AG04450 (cell line): ENCODE measurements at regions not wholly inside any gene's neighbourhood (a gene's known extent, or its start where the extent isn't known, plus 50 kb on each side); places are given as distances from the start of the nearest gene placed in this dataset.
A peak's percentile ranks its signal among the peaks of the same experiment; 100 is the strongest.

Experiments used
- CTCF ChIA-PET: fragments of 300-600, 350-600 bp; formaldehyde crosslinking; extraction: SDS; loops from one replicate; lab custom pipeline; 2022; ENCODE audit warnings: antibody characterized with exemption, inconsistent platforms; lab: Charles Lee
- POLR2A ChIA-PET: fragments of 350-600 bp; formaldehyde crosslinking; extraction: SDS; loops from one replicate; lab custom pipeline; 2021; ENCODE audit warnings: antibody characterized with exemption, inconsistent platforms; lab: Yijun Ruan, JAX
- DNase-seq: peaks from one replicate; pipeline ENCODE4 v3.0.0-alpha.2; 2011; ENCODE audit warnings: low read depth, low spot score
- H3K27ac ChIP-seq: one replicate; pipeline ENCODE4 v1.5.1; 2012; ENCODE audit warnings: low read depth, low read length, control low read depth
- H3K27me3 ChIP-seq: one replicate; pipeline ENCODE4 v1.6.0; 2012; ENCODE audit warnings: low read length; ENCODE audit not compliant: control insufficient read depth, insufficient read depth
- H3K4me3 ChIP-seq: 2 replicates; pipeline ENCODE4 v1.5.1; 2011; ENCODE audit warnings: mild to moderate bottlenecking, low read depth, low read length, control low read depth
- H3K9me3 ChIP-seq: 2 replicates; pipeline ENCODE4 v1.5.1; 2012; ENCODE audit warnings: low read length; ENCODE audit not compliant: control insufficient read depth, insufficient read depth
- CTCF ChIP-seq: IDR thresholded peaks from 2 replicates; pipeline ENCODE4 v1.5.1; 2011; ENCODE audit warnings: low read depth, low read length, control low read depth, inconsistent platforms

DNA sequence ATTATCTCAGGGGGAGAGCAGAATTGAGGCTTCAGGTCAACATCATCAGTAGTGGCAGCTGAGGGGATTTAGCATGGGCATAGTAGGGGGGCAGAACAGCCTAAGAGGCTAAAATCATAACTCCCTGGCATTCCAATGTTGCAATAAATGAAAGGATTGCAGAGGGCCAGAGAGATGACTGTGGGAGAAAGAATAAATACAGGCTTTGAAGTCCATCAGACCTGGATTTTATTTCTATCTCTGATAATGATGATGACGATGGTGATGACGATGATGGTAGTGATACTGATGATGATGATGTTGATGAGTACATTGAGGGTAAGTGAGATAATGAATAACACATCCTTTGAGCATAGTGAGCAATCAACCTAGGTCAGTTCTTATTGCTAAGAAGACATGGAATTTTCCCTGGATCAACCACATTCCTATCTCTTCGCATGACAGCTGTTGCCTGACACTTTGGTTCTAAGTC, 107.4 kb upstream of the CDH11 start:
- H3K4me3 ChIP-seq: no peak overlapping the region
- H3K27ac ChIP-seq: no peak overlapping the region
- no peak for TF ChIP-seq CTCF
- DNase-seq: peak; percentile 3
- ChIA-PET CTCF (no interaction called here), POLR2A (no interaction called here)
- no peaks in the 10 kb centered on the region for H3K9me3 ChIP-seq
- H3K27me3 ChIP-seq: peaks cover 2% of the 10 kb centered on the region

DNA sequence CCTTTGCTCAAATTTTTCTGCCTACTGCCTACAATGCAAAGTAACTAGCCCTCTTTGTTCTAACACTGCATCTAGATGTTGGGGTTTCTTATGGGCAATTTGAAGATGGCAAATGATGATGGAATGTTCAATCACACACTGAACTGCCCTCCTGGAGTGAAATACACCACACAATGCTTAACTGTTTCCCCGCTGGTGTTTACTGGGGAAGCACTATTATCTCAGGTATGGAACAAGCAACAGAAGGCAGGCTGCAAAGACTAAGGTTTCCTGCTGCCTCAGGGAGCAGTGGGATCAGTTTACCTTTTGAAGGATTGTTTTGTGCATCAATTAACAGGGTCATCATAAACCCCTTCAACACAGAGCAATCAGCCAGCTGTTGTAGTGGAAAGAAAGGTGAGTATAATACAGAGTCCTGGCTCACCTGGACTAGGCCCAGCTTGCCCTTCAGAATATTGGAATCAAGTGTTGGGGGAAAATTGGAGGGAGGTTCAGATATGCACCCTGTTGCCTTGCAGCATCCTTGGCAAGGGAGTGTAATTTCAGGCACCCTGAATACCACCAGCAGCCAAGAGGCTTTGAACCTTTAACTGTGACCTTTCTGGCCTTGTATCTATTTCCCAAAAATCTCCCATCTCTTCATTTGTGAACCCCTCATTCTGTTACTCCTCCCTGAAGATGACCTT, 105.4 kb upstream of the CDH11 start:
- CTCF ChIA-PET: no interaction called here
- TF ChIP-seq CTCF: no peak

DNA sequence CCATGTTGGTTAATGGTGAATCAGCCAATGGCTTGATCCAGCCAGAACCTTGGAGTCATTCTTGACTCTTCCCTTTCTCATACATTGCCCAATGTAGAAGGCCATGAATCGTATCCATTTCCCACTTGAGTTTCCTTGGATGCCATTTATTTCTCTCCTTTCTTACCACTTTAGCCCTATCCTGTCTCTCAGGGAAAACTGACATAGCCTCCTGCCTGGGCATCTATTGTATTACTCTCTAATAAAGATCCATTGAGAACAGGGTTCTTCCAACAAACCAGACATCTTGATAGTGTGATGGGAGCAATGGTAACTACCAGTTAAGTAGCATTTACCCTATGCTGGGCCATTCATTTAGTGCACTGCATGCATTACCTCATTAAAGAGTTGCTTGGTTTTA, 104.2 kb upstream of the CDH11 start:
- DNase-seq: no peak
- no peak for TF ChIP-seq CTCF

More for the DNA sequence above, 105.4 kb upstream of the CDH11 start:
- Histone ChIP-seq H3K27ac (no peak overlapping the region), H3K9me3 (no peaks in the 10 kb centered on the region), H3K27me3 (peaks cover 2% of the 10 kb centered on the region), H3K4me3 (no peak overlapping the region)
- DNase-seq: no peak
- POLR2A ChIA-PET: no interaction called here

DNA sequence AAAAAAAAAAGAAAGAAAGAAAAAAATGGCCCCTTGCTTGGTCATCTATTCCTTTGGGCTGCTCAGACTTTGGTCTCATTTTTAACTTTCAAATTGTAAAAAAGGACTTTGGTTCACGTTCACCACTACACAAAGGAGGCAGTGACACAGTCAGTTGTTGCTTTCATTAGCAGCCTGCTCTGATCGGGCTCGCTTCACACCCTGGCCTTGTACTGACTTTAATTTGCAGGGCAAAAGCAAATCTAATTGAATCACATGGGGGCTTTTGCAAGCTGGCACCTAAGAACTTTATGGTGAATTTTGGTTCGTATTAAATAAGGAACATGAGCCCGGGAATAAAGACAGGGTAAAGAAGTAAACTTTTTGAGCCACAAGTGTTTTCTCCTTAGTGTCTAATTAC, 103.6 kb upstream of the CDH11 start:
- ChIA-PET CTCF (no interaction called here), POLR2A (no interaction called here)
- Histone ChIP-seq H3K27me3 (peaks cover 2% of the 10 kb centered on the region), H3K27ac (no peak overlapping the region), H3K9me3 (no peaks in the 10 kb centered on the region), H3K4me3 (no peak overlapping the region)
- no peak for DNase-seq
- no peak for TF ChIP-seq CTCF

More for the DNA sequence above, 104.2 kb upstream of the CDH11 start:
- ChIA-PET CTCF (no interaction called here), POLR2A (no interaction called here)
- Histone ChIP-seq H3K9me3 (no peaks in the 10 kb centered on the region), H3K27me3 (peaks cover 2% of the 10 kb centered on the region), H3K4me3 (no peak overlapping the region), H3K27ac (no peak overlapping the region)

DNA sequence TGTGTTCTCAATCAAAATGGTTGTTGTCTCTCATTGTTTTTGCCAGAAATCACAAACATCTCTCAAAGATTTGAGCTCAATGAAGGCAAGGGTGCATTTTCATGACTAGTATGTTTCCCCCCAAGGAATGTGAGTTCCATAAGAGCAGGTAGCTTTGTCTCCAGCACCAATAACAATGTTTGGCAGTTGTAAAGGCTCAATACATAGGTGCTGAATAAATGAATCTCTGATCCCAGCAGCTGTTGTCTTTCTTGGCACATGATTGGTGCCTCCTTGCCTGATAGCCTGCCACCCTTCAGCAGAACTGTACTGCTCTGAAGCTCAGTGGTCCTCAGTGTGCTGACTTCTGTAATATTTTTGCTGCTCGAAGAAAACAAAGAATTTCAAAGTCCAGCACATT, 103.1 kb upstream of the CDH11 start:
- no peak for DNase-seq
- Histone ChIP-seq H3K27ac (peak overlapping the region; percentile 11), H3K9me3 (no peaks in the 10 kb centered on the region), H3K27me3 (peaks cover 2% of the 10 kb centered on the region), H3K4me3 (no peak overlapping the region)
- CTCF ChIA-PET: no interaction called here
- POLR2A ChIA-PET: no interaction called here
- no peak for TF ChIP-seq CTCF
